Suprapubic skin (tissue), 4 donors: ENCODE measurements at regions not wholly inside any gene's neighbourhood (a gene's known extent, or its start where the extent isn't known, plus 50 kb on each side); places are given as distances from the start of the nearest gene placed in this dataset.
"Not testable (repeated sequence)": the region's sequence is repeated elsewhere in the genome, so short reads cannot be mapped to it uniquely, and the experiment has no call there.

Experiments used
- DNase-seq, 2 donors: peaks; one replicate each; pipeline ENCODE4 v3.0.0-alpha.2; 2019; ENCODE audit warnings: low spot score in 2 of 2
- H3K27ac ChIP-seq: fragments of 200-600 bp; sonication (generic); one replicate; pipeline ENCODE4 v1.5.1; 2019
- H3K27me3 ChIP-seq: fragments of 200-600 bp; sonication (generic); one replicate; pipeline ENCODE4 v1.5.1; 2019
- H3K36me3 ChIP-seq: fragments of 200-600 bp; sonication (generic); one replicate; pipeline ENCODE4 v1.5.1; 2019
- H3K4me1 ChIP-seq: fragments of 200-600 bp; sonication (generic); one replicate; pipeline ENCODE4 v1.5.1; 2019
- H3K4me3 ChIP-seq: fragments of 200-600 bp; sonication (generic); one replicate; pipeline ENCODE4 v1.5.1; 2019; ENCODE audit warnings: mild to moderate bottlenecking
- H3K9me3 ChIP-seq: fragments of 200-600 bp; sonication (generic); one replicate; pipeline ENCODE4 v1.5.1; 2019
- EP300 ChIP-seq: sonication (generic); formaldehyde crosslinking; IDR thresholded peaks from one replicate; pipeline ENCODE4 v1.6.1; 2017; ENCODE audit warnings: antibody characterized with exemption
- POLR2A ChIP-seq, 2 donors: fragments of 450-650 bp; IDR thresholded peaks; one replicate each; pipeline ENCODE4 v1.6.1; 2017; ENCODE audit warnings: antibody characterized with exemption in 2 of 2, mild to moderate bottlenecking in 2 of 2, moderate library complexity in 2 of 2
- POLR2AphosphoS5 ChIP-seq, 3 donors: sonication (generic); formaldehyde crosslinking; IDR thresholded peaks; one replicate each; pipeline ENCODE4 v1.6.1; 2017; ENCODE audit warnings: antibody characterized with exemption in 3 of 3
- whole genome bisulfite sequencing: methylation state at CpG from one replicate; pipeline ENCODE4 v1.1.5; 2018; 5-methylcytosine and 5-hydroxymethylcytosine counted together
- TF ChIP-seq, protein P1 (sequence below), 2 donors: fragments of 200-600 bp in 1 of 2; fragments of 450-650 bp in 1 of 2; sonication (generic) in 1 of 2; IDR thresholded peaks; one replicate each; pipeline ENCODE4 v1.5.1; 2016 to 2019; ENCODE audit warnings: antibody characterized with exemption in 2 of 2, mild to moderate bottlenecking in 1 of 2, moderate library complexity in 1 of 2

DNA sequence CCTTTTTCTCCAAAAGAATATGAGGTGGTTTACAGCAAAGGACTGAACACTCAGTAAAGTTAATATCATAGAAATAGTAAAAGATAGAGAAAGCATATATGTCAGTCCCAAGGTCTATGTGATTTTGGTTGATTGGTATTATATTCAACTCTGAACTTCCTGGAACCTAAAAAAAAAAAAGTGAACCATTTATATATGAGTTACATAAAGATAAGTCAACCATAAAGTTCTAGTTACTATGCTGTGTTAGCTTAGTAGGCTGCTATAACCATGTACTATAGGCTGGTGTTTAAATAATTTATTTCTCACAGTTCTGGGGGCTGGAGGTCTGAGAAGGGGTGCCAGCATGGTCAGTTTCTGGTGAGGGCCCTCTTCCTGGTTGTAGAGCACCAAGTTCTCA is 475.6 kb downstream of the KLF12 start:
- Histone ChIP-seq H3K36me3 (no peaks in the 10 kb centered on the region), H3K9me3 (no peaks in the 10 kb centered on the region), H3K4me1 (peaks cover 10% of the 10 kb centered on the region), H3K27ac (no peak overlapping the region), H3K4me3 (no peak overlapping the region), H3K27me3 (no peaks in the 10 kb centered on the region)
- TF ChIP-seq, protein P1, sequence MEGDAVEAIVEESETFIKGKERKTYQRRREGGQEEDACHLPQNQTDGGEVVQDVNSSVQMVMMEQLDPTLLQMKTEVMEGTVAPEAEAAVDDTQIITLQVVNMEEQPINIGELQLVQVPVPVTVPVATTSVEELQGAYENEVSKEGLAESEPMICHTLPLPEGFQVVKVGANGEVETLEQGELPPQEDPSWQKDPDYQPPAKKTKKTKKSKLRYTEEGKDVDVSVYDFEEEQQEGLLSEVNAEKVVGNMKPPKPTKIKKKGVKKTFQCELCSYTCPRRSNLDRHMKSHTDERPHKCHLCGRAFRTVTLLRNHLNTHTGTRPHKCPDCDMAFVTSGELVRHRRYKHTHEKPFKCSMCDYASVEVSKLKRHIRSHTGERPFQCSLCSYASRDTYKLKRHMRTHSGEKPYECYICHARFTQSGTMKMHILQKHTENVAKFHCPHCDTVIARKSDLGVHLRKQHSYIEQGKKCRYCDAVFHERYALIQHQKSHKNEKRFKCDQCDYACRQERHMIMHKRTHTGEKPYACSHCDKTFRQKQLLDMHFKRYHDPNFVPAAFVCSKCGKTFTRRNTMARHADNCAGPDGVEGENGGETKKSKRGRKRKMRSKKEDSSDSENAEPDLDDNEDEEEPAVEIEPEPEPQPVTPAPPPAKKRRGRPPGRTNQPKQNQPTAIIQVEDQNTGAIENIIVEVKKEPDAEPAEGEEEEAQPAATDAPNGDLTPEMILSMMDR (IDR thresholded peaks at IDR 0.05) = no peak
- no peak for TF ChIP-seq POLR2AphosphoS5 (IDR thresholded peaks at IDR 0.05)
- no peak for TF ChIP-seq EP300
- no peak for TF ChIP-seq POLR2A (IDR thresholded peaks at IDR 0.05)
- DNase-seq = no peak

DNA sequence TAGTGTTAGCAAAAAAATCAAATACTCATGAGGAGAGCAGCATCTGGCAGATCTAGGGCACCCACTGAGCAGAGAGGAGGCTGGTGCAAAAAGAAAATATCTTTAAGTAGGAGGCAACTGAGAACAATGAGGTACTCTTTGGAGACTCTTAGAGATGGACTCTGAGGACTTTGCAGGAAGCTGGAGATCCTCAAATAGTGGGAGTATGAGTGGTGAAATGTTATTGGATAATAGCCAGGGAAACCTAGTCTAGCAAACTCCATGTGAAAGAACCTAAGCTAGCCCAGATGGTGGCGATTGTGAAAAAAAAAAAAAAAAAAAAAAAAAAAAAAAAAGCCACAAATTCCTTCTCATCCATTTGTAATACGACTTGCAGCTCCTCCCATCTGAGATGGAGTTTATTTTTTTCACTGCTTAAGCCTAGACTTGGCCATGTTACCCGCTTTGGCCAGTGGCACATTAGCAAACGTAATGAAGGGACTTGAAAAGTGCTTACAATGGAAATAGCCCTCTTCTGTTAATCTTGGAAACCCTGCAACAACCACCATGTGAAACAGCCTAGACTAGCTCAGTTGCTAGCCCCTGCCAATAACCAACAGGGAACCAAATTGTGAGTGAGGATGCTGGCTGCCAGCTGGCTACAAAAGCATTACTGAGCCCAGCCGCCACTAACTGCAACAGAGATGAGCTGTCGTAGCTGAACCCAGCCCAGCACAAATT is 476.2 kb downstream of the KLF12 start:
- Histone ChIP-seq H3K4me3 (no peak overlapping the region), H3K27ac (no peak overlapping the region), H3K36me3 (no peaks in the 10 kb centered on the region), H3K9me3 (no peaks in the 10 kb centered on the region), H3K27me3 (no peaks in the 10 kb centered on the region), H3K4me1 (peaks cover 10% of the 10 kb centered on the region)
- peak in 1 of 2 donors; percentile 83 for DNase-seq
- TF ChIP-seq EP300 = no peak
- TF ChIP-seq, protein P1 (IDR thresholded peaks at IDR 0.05) = no peak
- no peak for TF ChIP-seq POLR2AphosphoS5 (IDR thresholded peaks at IDR 0.05)
- TF ChIP-seq POLR2A (IDR thresholded peaks at IDR 0.05) = no peak
- WGBS = 18% methylated on average over 6 of the region's 6 CpGs

DNA sequence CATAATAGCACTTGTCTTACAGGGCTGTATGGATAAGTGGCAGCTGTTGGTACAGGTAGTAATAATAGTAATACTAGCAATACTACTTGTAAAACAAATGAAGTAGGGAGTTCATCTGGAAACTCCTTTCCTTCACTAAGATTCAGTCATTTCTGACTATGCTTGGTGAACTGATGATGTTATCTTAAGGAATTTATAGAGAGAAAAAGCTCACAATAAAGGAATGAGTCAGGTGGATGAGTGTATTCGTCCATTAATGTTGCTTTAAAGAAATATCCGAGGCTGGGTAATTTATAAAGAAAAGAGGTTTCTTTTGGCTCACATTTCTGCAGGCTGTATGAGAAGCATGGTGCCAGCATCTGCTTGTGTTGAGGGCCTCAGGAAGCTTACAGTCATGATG is 477.3 kb downstream of the KLF12 start:
- no peak overlapping the region for H3K4me3 ChIP-seq
- peaks cover 10% of the 10 kb centered on the region for H3K4me1 ChIP-seq
- no peak for DNase-seq
- no peaks in the 10 kb centered on the region for H3K9me3 ChIP-seq
- no peak for TF ChIP-seq EP300
- no peak for TF ChIP-seq POLR2AphosphoS5 (IDR thresholded peaks at IDR 0.05)
- no peak for TF ChIP-seq POLR2A (IDR thresholded peaks at IDR 0.05)
- TF ChIP-seq, protein P1 (IDR thresholded peaks at IDR 0.05) = no peak
- H3K27ac ChIP-seq = no peak overlapping the region
- no peaks in the 10 kb centered on the region for H3K27me3 ChIP-seq
- no peaks in the 10 kb centered on the region for H3K36me3 ChIP-seq
- whole genome bisulfite sequencing = 81% methylated on average over 2 of the region's 2 CpGs

DNA sequence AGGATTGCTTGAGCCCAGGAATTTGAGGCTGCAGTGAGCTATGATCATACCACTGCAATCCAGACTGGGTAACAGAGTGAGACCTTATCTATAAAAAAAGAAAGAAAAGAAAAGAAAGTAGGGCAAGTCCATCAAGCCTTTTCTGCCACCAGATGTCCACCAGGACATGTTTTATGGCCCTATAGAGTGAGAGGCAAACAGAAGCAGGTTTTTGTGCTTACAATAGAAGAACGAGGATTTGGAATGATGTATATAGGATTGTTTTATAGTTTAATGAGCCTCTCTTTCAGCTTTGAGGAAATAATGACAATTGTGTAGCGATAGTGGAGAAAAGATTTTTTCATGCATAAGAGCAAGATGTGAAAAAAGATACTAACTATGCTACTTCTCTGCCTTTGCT is 480.5 kb downstream of the KLF12 start:
- H3K4me3 ChIP-seq = no peak overlapping the region
- no peaks in the 10 kb centered on the region for H3K9me3 ChIP-seq
- DNase-seq = no peak
- 91% methylated on average over 2 of the region's 2 CpGs for WGBS
- H3K27me3 ChIP-seq = no peaks in the 10 kb centered on the region
- H3K27ac ChIP-seq = no peak overlapping the region
- no peaks in the 10 kb centered on the region for H3K36me3 ChIP-seq
- TF ChIP-seq POLR2A (IDR thresholded peaks at IDR 0.05) = no peak
- no peak for TF ChIP-seq POLR2AphosphoS5 (IDR thresholded peaks at IDR 0.05)
- TF ChIP-seq EP300 = no peak
- TF ChIP-seq, protein P1 (IDR thresholded peaks at IDR 0.05) = no peak
- peaks cover 10% of the 10 kb centered on the region for H3K4me1 ChIP-seq

DNA sequence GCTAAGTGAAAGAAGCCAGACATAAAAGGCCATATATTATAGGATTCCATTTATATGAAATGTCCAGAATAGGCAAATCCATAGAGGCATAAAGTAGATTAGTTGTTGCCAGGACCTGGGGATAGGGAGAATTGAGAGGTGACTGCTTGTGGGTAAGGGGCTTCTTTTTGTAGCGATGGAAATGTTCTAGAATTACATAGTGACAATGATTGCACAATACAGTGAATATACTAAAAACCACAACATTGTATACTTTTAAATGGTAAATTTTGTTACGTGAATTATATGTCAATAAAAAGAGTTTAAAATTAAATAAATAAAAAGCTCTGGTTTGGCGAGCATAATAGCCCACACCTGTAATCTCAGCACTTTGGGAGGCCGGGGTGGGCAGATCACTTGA is 486.8 kb downstream of the KLF12 start:
- H3K27ac ChIP-seq = no peak overlapping the region
- no peak overlapping the region for H3K4me3 ChIP-seq
- no peaks in the 10 kb centered on the region for H3K4me1 ChIP-seq
- TF ChIP-seq POLR2AphosphoS5 (IDR thresholded peaks at IDR 0.05) (no peak), POLR2A (IDR thresholded peaks at IDR 0.05) (no peak), EP300 (no peak)
- TF ChIP-seq, protein P1 (IDR thresholded peaks at IDR 0.05) = no peak
- H3K27me3 ChIP-seq = no peaks in the 10 kb centered on the region
- no peaks in the 10 kb centered on the region for H3K36me3 ChIP-seq
- WGBS = 82% methylated on average over 4 of the region's 4 CpGs
- H3K9me3 ChIP-seq = no peaks in the 10 kb centered on the region
- DNase-seq = no peak

DNA sequence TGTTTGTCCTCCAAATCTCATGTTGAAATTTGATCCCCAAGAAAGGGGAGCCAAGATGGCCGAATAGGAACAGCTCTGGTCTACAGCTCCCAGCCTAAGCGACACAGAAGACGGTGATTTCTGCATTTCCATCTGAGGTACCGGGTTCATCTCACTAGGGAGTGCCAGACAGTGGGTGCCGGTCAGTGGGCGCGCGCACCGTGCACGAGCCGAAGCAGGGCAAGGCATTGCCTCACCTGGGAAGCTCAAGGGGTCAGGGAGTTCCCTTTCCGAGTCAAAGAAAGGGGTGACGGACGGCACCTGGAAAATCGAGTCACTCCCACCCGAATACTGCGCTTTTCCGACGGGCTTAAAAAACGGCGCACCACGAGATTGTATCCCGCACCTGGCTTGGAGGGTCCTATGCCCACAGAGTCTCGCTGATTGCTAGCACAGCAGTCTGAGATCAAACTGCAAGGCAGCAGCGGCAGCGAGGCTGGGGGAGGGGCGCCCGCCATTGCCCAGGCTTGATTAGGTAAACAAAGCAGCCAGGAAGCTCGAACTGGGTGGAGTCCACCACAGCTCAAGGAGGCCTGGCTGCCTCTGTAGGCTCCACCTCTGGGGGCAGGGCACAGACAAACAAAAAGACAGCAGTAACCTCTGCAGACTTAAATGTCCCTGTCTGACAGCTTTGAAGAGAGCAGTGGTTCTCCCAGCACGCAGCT is 493.6 kb downstream of the KLF12 start:
- not testable (repeated sequence) for H3K27me3 ChIP-seq, H3K36me3 ChIP-seq, H3K4me3 ChIP-seq, H3K4me1 ChIP-seq, DNase-seq, H3K9me3 ChIP-seq, H3K27ac ChIP-seq
- WGBS = 94% methylated on average over 29 of the region's 30 CpGs
